NCI-H2227 (cell line): ENCODE measurements at regions not wholly inside any gene's neighbourhood (a gene's known extent, or its start where the extent isn't known, plus 50 kb on each side); places are given as distances from the start of the nearest gene placed in this dataset.

Source experiments
- DNase-seq: peaks from one replicate; lab custom pipeline; 2025; ENCODE audit not compliant: unreplicated experiment; lab: John Stamatoyannopoulos, UW

DNA sequence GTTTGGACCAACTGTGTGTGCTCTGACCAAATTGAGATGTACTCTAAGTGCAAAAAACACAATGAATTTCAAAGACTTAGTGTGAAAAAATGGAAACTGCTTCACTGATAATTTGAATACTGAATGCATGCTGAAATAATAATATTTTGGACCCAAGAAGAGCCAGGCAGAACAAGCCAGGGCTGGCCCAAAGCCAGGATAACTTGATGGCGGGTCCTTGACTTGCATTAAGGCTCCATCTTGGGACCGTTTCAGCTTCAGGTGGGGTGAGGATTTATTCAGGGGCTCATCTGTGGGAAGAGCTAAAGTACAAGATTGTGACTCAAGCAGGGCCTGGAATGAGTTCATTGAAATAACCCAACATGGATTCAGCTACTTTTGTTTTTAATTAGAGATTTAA is 921.9 kb downstream of the QKI start:
- no peak for DNase-seq

DNA sequence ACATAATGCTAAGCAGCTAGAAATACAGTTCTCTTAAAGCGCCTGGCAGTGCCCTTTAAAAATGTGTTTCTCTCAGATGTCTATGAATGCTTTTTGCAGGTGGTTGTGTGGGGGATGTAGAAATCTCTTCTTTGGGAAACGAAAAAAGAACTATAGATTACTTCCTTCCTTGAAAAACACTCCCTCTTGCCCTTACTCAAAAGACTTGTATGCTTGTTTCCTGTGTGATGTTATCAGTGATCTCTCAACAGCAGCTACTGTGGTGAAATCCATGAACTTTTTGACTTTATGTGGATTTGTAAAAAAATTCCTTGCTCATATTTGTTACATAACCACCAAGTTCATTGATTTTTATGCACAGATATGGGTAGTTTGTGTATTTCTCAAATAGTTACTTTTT is 916.5 kb downstream of the QKI start:
- no peak for DNase-seq

DNA sequence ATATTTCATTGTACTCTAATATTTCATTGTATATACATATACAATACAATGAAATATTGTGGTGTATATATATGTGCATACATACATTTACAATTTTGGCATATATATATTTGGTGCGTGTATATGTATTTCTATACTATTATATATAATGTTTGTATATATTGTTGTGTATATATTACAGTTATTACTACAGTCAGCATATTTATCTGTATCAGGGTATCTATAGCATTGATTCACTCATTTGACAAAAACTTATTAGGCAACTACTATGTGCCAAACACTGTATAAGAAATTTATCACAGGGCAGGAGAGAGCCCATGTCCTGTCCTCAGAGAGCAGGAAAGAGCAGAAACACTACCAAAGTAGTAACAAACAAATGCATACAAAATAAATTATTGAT is 910.6 kb downstream of the QKI start:
- no peak for DNase-seq

DNA sequence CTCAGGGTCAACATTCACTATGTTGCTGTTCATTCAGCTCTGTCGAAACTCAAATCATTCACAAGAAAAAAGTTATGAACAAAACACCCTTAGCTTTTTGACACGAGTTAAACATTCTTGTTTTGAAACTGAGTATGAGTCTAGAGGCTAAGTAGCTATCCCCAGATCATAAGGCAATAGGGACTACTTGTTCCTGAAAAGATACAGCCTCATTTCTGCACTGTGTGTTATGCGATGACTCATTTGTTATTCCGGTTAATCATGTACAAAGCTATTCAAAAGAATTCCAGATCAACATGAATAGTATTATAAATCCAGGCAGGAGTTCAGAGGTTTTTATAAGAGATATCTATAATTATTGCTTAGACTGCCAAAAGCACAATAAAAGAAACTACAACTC is 908.0 kb downstream of the QKI start:
- DNase-seq, result no peak

DNA sequence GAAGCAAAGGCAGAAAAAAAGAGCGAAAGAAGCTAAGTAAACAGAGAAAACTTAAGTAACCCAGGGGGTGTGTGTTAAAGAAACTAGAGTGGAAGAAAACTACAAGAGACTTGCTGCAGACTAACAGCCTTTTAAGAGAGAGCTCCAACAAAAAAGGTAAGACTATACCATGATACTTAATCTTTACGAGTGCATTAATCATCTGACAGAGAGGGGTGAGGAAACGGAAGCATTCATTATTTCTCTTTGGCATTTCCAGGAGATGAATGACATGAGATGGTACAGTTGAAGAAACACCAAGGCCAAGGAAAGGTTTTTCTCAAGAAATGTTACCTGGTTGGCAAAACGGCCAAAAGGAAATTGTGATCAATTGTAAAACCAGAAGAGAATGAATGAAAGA is 906.8 kb downstream of the QKI start:
- no peak for DNase-seq

DNA sequence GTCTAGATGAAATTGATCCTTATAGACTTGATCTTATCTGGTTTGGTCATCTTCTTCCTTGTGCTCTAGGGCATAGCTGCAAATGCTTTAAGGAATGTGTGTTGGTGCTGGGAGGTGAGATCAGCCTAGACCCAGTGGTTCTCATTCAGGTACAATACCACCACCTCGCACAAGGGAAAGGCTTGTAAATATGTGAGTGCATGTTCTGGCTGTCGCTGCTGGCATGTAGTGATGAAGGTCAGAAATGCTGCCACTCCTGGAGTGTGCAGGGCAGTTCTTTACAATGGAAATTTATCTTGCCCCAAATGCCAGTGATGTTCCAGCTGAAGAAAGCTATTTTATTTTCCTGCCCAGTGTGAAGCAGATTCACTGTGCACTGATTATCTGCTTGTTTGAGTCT is 900.9 kb downstream of the QKI start:
- no peak for DNase-seq

DNA sequence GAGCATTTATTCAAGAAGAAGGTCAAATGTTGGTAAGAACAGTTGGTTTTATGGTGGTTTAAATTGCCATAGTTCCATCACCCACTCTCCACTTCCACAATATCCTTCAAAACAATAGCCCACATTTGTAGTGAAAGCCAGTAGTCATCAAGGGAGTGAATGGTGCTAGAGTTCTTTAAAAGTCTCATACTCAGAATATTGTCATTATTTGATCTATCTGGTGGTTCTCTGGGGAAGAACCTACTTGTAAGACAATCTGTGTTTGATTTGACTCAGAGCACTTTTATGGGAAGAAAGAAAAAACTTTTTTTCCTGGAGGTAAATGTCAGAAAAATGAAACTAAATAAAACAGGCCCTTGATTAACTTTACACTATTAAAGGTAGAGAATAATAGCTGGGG is 893.8 kb downstream of the QKI start:
- no peak for DNase-seq

DNA sequence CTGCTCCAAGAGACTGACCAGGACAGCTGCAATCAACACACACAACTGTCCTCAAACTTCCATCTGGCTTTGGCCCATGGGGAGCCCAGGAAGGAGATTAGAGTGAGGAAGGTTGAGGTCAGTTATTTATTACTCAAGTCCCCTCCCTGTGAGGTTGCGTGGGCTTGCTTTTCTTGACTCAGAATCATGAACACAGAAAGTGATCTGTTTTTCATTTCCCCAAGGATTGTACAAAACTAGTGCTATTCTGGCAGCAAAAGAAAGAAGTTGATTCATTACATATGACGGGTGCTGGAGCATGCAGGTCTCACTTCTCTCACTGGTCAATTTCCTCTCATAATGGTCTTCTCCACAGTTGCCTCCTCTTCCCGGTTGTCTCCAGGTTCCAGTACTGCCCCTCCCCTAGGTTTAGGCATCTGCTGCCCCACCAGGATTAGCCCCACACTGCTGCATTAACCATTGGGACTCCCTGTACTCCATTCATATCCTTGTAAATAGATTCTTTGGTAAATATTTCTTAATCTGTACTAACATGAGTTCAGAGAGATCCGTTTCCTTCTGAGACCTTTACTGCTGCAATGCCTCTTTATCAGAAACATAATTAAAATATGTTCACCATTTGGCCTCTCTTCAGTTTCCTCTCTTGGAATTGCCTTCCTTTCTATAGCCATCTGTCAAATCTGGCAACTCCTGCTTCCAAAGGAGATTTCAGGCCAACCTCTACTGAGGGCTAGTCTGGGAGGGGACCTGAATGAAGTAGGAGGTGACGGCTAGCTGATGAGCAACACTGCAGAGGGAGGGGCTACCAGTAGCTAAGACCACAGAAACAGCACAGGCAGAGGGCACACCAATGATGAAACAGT is 888.8 kb downstream of the QKI start:
- no peak for DNase-seq

DNA sequence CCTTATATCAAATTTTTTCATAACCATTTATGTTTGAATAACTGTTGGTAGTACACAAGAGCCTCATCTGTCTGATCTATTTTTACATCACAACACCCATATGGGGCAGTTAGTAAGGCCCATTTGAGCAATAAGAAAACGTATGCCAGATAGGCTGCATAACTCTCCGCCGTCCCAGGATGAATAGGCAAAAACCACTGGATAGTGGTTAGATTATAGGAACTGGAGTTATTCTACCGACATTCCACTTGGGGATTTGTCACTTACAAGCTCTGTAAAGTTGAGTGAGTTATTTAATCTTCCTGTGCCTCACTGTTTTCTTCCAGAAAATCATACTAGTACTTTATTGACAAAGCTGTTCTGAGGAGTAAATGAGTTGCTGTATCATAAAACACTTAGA is 881.9 kb downstream of the QKI start:
- DNase-seq, result no peak

DNA sequence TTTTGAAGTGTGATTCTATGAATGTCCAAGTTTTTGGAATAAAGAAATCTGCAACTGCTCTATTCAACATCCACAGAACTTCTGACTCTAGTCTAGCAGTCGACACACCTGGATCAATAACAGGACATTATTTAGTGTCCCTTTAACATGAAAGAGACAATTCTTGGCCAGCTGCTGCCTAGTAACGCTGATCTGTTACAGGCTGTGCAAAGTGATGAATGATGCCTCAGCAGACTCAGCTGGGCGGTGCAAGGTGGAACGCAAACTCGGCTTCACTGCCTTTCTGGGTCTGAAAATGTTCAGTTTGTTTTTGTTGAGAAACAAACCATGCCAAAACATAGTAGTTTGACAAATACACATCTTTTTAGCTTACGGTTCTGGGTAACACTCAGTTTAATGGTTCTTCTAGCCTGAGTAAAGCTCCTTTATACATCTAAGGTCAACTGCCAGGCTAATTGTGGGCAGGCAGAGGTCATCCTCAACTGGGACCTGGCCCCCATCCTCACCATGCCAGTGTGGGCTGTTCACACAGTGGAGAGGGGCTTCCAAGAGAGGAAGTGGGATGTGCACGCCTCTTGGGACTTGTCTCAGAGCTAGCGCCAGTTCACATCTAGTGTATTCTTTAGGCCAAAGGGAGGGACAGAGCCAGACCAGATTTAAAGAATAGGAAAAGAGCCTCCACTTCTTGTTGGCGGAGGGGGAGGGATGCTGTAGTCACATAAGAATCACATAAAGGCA is 879.7 kb downstream of the QKI start:
- DNase-seq, result no peak

DNA sequence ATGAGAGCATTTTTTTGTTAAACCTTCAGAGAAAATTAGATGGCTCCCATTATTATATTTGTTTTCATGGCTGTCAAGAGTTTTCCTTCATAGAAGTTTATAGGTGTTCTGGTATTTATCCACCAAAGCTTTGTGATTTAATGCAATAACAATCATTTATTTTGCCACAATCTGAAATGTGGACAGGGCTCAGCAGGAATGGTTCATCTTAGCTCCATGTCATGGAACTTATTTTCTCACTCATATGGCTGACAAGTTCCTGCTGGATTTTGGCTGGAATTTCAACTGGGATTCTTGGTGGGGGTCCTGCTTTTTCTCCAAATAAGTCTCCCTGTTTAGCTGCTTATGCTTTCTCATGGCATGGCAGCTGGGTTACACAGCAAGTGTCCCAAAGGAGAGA is 876.7 kb downstream of the QKI start:
- no peak for DNase-seq

DNA sequence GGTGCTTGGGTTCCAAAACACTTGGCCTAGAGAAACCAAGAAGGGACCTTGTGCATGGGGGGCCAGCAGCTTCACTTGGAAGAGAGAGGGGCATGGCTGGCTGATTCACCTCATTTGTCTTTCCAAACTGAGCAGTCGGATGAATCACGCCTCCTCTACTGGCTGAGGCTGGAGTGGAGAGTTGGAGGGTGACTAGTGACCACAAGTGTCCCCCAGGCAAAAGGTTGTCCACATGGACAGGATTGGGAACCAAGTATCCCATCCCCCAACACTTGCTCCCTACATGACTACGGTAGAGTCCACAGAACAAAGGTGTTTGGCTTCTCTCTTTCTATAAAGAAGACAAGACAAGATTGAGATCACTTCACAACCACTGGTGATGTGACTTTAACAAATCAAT is 875.6 kb downstream of the QKI start:
- no peak for DNase-seq

DNA sequence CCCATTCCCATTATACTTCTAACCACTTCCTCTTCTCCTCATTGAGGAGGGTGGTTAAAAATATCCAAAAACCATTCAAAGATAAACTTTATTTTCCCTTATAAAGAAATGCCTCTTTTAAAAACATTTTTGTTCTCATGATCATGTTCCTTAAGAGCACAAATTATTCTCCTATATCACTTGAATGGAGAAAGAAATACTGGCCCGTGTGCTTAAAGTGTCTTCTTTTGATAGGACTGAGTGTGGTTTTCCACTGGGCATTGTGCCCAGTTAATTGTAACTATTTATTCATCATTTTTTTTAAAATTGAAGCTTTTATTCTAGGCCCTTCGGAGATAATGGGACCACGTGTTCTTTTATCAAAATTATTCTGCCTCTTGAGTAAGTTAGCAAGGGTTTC is 871.5 kb downstream of the QKI start:
- DNase-seq, result no peak

DNA sequence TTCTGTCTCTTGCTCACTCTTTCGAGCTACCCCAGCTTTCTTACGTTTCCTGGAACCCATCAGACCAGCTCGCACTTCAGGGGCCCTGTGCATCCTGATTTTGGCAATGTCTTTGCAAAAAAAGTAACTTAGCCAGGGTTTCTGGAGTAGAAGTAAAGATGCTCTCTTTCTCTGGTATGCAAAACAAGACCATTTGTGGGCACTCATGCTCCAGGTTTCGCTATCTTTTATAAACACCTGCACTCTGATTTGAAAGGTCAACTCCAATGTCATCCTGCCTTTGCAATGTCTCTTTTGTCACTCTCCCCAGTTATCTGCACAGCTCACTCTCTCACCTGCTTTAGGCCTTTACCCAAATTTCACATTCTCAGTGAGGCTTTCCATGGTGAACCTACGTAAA is 869.1 kb downstream of the QKI start:
- DNase-seq, result no peak

DNA sequence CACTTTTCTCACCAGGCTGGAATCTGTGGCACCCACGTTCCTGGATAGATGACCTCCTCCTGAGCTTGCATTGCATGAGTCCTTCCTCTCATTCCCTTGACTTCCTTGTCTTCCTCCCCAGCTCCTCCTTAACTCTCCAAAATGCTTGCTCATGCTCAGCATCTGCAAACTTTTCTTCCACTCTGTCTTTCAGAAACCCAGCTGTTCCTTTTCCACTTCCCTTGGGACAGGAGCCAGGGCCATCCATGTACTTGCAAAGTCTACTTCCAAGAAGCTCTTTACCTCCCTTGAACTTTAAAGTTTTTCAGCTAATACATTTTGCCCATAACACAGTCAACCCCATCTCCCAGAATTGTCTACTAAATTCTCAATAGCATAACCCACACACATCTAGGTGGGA is 861.7 kb downstream of the QKI start:
- DNase-seq, result no peak

DNA sequence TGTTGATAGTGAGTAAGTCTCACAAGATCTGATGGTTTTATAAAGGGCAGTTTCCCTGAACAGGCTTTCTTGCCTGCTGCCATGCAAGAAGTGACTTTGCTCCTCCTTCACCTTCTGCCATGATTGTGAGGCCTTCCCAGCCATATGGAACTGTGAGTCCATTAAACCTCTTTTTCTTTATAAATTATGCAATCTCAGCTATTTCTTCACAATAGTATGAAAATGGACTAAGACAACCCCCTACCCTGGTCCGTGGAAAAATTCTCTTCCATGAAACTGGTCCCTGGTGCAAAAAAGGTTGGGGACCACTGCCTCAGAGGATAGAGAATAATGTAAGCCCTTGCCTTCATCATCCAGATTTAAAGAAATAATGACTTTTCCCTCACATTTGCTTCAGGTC is 861.3 kb downstream of the QKI start:
- no peak for DNase-seq

DNA sequence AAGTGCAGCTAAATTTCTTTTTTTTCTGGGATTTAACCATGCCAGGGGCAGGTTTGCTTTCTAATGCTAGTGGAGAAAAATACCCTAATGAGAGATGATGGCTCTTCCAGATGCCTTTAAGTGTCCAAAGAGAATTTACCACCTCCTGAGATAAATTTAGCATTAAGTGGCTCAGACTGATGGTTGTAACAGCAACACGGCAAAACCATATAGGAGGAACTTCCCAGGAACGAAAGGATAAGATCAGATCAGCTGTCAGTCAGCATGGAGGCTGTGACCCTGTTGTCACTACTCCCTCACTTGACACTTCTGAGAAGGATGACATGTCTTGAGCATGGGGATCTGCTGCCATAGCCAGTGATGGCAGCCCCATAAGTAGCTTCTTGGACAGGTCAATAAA is 860.0 kb downstream of the QKI start:
- no peak for DNase-seq

DNA sequence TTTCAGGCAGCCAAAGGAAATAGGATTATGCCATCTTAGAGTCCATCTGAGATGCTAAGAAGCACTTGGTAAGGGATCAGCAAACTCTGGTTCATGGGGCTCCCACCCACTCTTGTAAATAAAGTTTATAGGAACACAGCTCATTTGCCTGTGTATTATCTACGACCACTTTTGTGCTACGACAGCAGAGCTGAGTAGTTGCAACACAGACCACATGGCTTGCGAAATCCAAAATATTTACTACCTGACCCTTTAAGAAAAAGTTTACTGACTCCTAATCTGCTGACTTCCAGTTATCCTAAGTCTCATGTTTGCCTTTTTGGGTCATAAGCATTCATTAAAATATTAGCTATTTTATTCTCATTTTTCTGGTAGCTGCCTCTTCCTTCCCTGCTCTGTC is 859.0 kb downstream of the QKI start:
- no peak for DNase-seq

DNA sequence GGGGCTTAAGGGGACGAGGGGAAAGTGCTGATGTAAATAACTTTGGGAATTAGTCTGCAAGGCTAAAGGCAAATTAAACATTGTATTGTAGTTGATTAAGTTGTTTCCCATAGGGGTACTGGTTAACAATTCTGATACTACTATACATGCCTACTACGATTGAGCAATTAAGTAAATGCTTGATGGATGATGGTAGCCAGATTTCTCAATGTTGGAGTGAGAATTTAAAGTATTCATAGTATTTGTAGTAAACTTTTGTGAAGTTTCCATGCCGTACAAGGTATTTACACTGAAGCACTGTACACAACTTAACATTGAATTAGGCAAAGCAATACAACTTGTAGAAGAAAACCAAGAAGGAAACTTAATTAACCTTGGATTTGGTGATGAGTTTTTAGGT is 852.3 kb downstream of the QKI start:
- DNase-seq, result no peak

DNA sequence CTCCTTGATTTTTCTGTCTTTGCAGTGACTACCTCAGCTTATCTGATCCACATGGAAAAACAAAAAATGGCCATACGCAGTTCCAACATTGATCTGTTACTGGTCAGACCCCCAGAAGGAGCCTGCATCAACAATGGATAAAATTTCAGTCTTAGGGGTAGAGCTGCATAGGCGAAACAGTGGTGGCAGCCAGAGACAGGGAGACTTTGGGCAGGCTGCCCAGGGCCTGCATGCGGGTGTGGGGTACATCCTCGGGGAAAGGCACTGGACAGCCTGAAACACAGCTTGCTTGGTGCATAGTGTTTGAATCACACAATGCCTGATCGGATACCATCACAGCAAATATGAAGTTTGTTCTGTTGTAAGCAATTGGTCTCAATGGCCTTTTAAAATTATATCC is 847.8 kb downstream of the QKI start:
- DNase-seq, result no peak

DNA sequence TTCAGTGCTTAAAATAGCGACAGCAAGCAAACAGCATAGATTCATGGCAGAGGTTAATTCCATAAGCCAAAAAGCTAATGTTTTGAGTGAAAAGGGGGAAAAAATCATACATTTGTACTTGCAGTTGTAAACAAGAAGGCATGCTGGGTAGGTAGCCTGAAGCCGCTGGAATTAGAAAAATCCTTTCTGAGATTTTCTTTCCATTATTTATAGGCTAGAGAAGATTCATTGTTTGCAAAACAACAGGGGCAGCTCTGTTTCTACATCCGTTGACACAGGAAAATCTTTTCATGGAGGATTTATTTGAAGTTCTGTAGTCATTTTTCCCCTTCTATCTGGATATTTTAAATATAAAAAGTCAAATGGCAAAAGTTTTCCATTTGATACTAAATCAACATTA is 843.9 kb downstream of the QKI start:
- no peak for DNase-seq

DNA sequence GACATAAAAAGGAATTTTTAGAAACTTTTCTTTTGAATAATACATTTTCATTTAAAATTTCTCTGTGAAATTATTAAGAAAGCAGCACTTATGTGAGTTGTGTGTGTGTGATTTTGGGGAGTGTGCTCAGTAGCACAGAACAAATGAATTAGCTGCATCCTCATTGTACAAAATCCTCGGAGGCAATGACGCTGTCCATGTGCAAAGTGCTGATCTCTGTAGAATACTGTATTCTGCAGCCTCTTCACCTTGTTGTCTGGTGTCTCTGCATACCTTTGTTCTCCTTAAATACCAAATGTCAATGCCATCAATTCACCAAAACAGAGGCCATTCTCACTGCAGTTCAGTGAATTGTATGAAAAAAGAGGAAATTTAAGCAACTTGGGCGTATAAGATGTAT is 838.4 kb downstream of the QKI start:
- DNase-seq, result no peak

DNA sequence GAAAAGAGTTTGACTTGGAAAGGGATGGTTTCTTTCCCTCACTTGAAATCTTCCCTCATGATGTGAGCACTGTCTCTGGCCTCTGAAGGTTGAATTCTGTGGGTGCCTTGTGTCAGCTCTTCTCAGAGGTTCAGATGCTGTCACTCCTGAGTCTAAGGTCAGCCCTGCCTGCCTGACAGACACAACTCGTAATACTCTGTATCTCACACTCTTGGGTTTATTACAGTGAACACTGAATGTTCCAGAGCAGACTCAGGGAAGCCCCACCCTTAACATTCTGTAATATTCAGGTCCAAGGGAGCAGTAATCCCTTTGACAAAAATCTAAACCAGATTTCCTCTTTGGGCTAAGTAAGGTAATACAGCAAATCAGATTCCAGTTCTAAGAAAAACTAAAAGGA is 837.8 kb downstream of the QKI start:
- no peak for DNase-seq
